Endodermal cell (in vitro differentiated cells): ENCODE measurements at regions not wholly inside any gene's neighbourhood (a gene's known extent, or its start where the extent isn't known, plus 50 kb on each side); places are given as distances from the start of the nearest gene placed in this dataset.

ENCODE experiments used
- DNase-seq: peaks from one replicate; pipeline ENCODE4 v3.0.0-alpha.2; 2017
- H3K27ac ChIP-seq: 2 replicates; pipeline ENCODE4 v1.5.1; 2013; ENCODE audit warnings: mild to moderate bottlenecking, low read depth, low read length, moderate library complexity
- H3K27me3 ChIP-seq: 2 replicates; pipeline ENCODE4 v1.6.1; 2013; ENCODE audit warnings: mild to moderate bottlenecking, low read length, moderate library complexity; ENCODE audit not compliant: insufficient read depth, control insufficient read depth, poor library complexity, severe bottlenecking
- H3K36me3 ChIP-seq: 2 replicates; pipeline ENCODE4 v1.7.0; 2013; ENCODE audit warnings: mild to moderate bottlenecking, low read length, moderate library complexity; ENCODE audit not compliant: control insufficient read depth, insufficient read depth
- H3K4me1 ChIP-seq: one replicate; pipeline ENCODE4 v1.7.0; 2013; ENCODE audit warnings: low read length; ENCODE audit not compliant: control insufficient read depth, insufficient read depth
- H3K4me3 ChIP-seq: 2 replicates; pipeline ENCODE4 v1.5.1; 2013; ENCODE audit warnings: mild to moderate bottlenecking, low read length, moderate library complexity
- H3K9ac ChIP-seq: 2 replicates; pipeline ENCODE4 v1.6.1; 2013; ENCODE audit warnings: mild to moderate bottlenecking, low read length, moderate library complexity; ENCODE audit not compliant: poor library complexity, severe bottlenecking; ENCODE audit errors: extremely low read depth
- H3K9me3 ChIP-seq: 2 replicates; pipeline ENCODE4 v1.6.1; 2013; ENCODE audit warnings: mild to moderate bottlenecking, low read length, moderate library complexity; ENCODE audit not compliant: control insufficient read depth
- H3K27ac Mint-ChIP-seq: 2 replicates; pipeline ENCODE4 v1.8.0; 2020; ENCODE audit warnings: mixed read lengths
- H3K27me3 Mint-ChIP-seq: 2 replicates; pipeline ENCODE4 v1.8.0; 2021; ENCODE audit warnings: mild to moderate bottlenecking, mixed read lengths; ENCODE audit not compliant: insufficient read depth
- H3K36me3 Mint-ChIP-seq: 2 replicates; pipeline ENCODE4 v1.8.0; 2020; ENCODE audit warnings: low read depth, mixed read lengths
- H3K4me1 Mint-ChIP-seq: 2 replicates; pipeline ENCODE4 v1.8.0; 2020; ENCODE audit warnings: mixed read lengths
- H3K4me3 Mint-ChIP-seq: 2 replicates; pipeline ENCODE4 v1.8.0; 2020; ENCODE audit warnings: mild to moderate bottlenecking, moderate library complexity, mixed read lengths
- H3K9me3 Mint-ChIP-seq: 2 replicates; pipeline ENCODE4 v1.8.0; 2020; ENCODE audit warnings: mild to moderate bottlenecking, mixed read lengths
- WGBS, 2 experiments: methylation state at CpG; one replicate each; pipeline versions ENCODE4 v1.1.5 to v1.1.7; 2013; ENCODE audit warnings: missing lambda C conversion rate in 2 of 2, mixed read lengths in 1 of 2; ENCODE audit not compliant: insufficient coverage in 1 of 2, insufficient read length in 1 of 2; 5-methylcytosine and 5-hydroxymethylcytosine counted together
- TF ChIP-seq, protein P1 (sequence below): fragments of 200-600 bp; sonication (generic); conservative IDR thresholded peaks from 2 replicates; pipeline ENCODE4 v1.5.0; 2021; ENCODE audit warnings: antibody characterized with exemption, mild to moderate bottlenecking

DNA sequence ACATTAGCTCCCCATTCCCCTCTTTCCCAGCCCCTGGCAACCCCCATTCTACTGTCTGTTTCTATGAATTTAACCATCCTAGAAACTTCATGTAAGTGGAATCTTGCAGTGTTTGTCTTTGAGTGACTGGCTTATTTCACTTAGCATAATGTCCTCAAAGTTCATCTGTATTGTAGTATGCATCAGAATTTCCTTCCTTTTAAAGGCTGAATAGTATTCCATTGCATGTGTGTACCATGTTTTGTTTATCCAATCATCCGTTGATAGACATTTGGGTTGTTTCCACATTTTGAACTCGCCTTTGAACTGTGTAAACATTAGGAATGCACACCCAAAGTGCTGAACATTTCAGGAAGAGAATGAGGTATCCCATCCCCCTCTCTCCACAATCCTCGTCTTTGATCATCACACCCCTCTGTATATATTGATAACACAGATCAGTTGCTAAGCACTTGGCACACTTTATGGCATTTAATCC lies 56.4 kb upstream of the PLAC1 start:
- Mint-ChIP-seq H3K4me1 (peaks cover 9% of the 10 kb centered on the region), H3K36me3 (no peaks in the 10 kb centered on the region), H3K27ac (no peak overlapping the region), H3K27me3 (no peaks in the 10 kb centered on the region), H3K4me3 (no peak overlapping the region), H3K9me3 (peaks cover 74% of the 10 kb centered on the region)
- Histone ChIP-seq H3K4me3 (no peak overlapping the region), H3K4me1 (peaks cover 3% of the 10 kb centered on the region), H3K9me3 (no peaks in the 10 kb centered on the region), H3K27me3 (no peaks in the 10 kb centered on the region), H3K9ac (no peak overlapping the region), H3K36me3 (no peaks in the 10 kb centered on the region), H3K27ac (no peak overlapping the region)
- no peak for DNase-seq
- TF ChIP-seq, protein P1, sequence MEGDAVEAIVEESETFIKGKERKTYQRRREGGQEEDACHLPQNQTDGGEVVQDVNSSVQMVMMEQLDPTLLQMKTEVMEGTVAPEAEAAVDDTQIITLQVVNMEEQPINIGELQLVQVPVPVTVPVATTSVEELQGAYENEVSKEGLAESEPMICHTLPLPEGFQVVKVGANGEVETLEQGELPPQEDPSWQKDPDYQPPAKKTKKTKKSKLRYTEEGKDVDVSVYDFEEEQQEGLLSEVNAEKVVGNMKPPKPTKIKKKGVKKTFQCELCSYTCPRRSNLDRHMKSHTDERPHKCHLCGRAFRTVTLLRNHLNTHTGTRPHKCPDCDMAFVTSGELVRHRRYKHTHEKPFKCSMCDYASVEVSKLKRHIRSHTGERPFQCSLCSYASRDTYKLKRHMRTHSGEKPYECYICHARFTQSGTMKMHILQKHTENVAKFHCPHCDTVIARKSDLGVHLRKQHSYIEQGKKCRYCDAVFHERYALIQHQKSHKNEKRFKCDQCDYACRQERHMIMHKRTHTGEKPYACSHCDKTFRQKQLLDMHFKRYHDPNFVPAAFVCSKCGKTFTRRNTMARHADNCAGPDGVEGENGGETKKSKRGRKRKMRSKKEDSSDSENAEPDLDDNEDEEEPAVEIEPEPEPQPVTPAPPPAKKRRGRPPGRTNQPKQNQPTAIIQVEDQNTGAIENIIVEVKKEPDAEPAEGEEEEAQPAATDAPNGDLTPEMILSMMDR, result no peak
- whole genome bisulfite sequencing, 2 experiments, result 80 to 89% methylated on average over 1 to 2 of the region's 3 CpGs

DNA sequence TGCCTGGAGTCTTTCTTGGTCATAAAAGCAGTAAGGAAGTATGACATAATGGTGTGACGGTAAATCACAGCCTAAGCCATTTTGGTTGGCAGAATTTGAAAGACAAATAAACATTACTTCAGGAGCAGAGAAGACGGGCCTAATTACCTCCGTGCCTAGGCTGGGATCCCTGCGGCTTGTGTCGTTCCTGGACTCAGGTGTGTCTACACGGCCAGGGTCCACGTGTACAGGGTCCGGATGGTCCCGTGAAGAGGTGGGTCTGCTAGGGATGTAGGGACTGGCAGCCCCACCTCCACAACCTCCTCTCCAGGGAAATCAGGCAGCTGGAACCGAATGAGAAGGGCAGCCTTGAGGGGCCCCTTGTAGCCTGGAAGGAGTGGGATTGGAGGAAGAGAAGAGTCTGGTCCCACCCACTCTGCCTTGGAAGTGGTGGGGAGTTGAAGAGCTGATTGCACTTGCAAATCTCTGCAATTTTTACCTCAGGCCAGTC lies 55.4 kb upstream of the PLAC1 start:
- Mint-ChIP-seq H3K9me3 (peaks cover 67% of the 10 kb centered on the region), H3K36me3 (no peaks in the 10 kb centered on the region), H3K4me1 (peaks cover 6% of the 10 kb centered on the region), H3K27me3 (no peaks in the 10 kb centered on the region), H3K27ac (no peak overlapping the region), H3K4me3 (no peak overlapping the region)
- no peaks in the 10 kb centered on the region for H3K9me3 ChIP-seq
- no peak overlapping the region for H3K27ac ChIP-seq
- H3K4me1 ChIP-seq, result peaks cover 3% of the 10 kb centered on the region
- no peaks in the 10 kb centered on the region for H3K27me3 ChIP-seq
- no peaks in the 10 kb centered on the region for H3K36me3 ChIP-seq
- TF ChIP-seq, protein P1, result no peak
- H3K9ac ChIP-seq, result no peak overlapping the region
- H3K4me3 ChIP-seq, result no peak overlapping the region
- 95% methylated on average over 7 of the region's 10 CpGs; no CpG with 5 or more reads in 1 of the 2 experiments for WGBS, 2 experiments
- DNase-seq, result no peak

DNA sequence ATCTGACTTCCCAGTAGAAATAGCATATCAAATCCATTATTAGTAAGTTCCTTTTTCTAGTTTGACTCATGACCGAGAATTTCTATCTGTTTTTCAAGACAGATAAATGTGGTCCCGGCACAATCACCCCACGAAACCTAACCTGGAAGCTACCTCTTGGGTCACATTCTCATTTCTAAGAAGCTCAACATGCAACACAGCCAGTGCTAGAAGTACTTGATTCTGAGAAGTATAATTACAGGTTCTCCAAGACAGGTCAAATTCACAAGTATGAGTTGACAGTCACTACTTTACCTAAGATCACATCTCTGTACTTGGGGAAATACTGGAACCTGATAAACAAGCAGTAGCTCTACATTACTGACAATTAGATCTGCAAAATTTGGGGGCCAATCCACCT lies 54.0 kb upstream of the PLAC1 start:
- H3K4me3 ChIP-seq, result no peak overlapping the region
- Mint-ChIP-seq H3K9me3 (peaks cover 58% of the 10 kb centered on the region), H3K4me1 (no peaks in the 10 kb centered on the region), H3K36me3 (no peaks in the 10 kb centered on the region), H3K27me3 (no peaks in the 10 kb centered on the region), H3K4me3 (no peak overlapping the region), H3K27ac (no peak overlapping the region)
- no peak overlapping the region for H3K27ac ChIP-seq
- H3K27me3 ChIP-seq, result no peaks in the 10 kb centered on the region
- peaks cover 3% of the 10 kb centered on the region for H3K4me1 ChIP-seq
- H3K36me3 ChIP-seq, result no peaks in the 10 kb centered on the region
- no peak overlapping the region for H3K9ac ChIP-seq
- TF ChIP-seq, protein P1, result no peak
- DNase-seq, result no peak
- 96 to 100% methylated on average over 2 to 3 of the region's 3 CpGs for WGBS, 2 experiments
- H3K9me3 ChIP-seq, result no peaks in the 10 kb centered on the region
